HG03045 (cell line): ENCODE measurements at regions not wholly inside any gene's neighbourhood (a gene's known extent, or its start where the extent isn't known, plus 50 kb on each side); places are given as distances from the start of the nearest gene placed in this dataset.
"Not testable (repeated sequence)": the region's sequence is repeated elsewhere in the genome, so short reads cannot be mapped to it uniquely, and the experiment has no call there.

Experiments used
- ATAC-seq: cut with Tn5 transposase; IDR thresholded peaks from one replicate; pipeline ENCODE4 v1.9.1; 2021; ENCODE audit warnings: mild to moderate bottlenecking, moderate library complexity; ENCODE audit not compliant: unreplicated experiment

GRCh38 chr9:115397591-115398312, 279.8 kb upstream of the TNC start:
- no peak for ATAC-seq

GRCh38 chr9:115398313-115398650, 280.3 kb upstream of the TNC start:
- ATAC-seq: no peak

GRCh38 chr9:115398996-115399395, 281.0 kb upstream of the TNC start:
- ATAC-seq: no peak

GRCh38 chr9:115400796-115401195, 282.8 kb upstream of the TNC start:
- no peak for ATAC-seq

GRCh38 chr9:115401756-115402327, 283.9 kb upstream of the TNC start:
- ATAC-seq: no peak

- no peak for ATAC-seq
Observed at GRCh38 chr9:115403753-115404152, 285.8 kb upstream of the TNC start.

- ATAC-seq: no peak
Observed at GRCh38 chr9:115404311-115404710, 286.4 kb upstream of the TNC start.

- no peak for ATAC-seq
Observed at GRCh38 chr9:115411516-115411915, 293.6 kb upstream of the TNC start.

- no peak for ATAC-seq
Observed at GRCh38 chr9:115411993-115412452, 294.1 kb upstream of the TNC start.

GRCh38 chr9:115412656-115413055, 294.7 kb upstream of the TNC start:
- ATAC-seq: no peak

GRCh38 chr9:115413304-115413703, 295.3 kb upstream of the TNC start:
- ATAC-seq: no peak

GRCh38 chr9:115413766-115414382, 295.9 kb upstream of the TNC start:
- ATAC-seq: no peak

- no peak for ATAC-seq
Observed at GRCh38 chr9:115414561-115414960, 296.6 kb upstream of the TNC start.

GRCh38 chr9:115415450-115415849, 297.5 kb upstream of the TNC start:
- ATAC-seq: no peak

GRCh38 chr9:115416299-115416698, 298.3 kb upstream of the TNC start:
- ATAC-seq: no peak

- not testable (repeated sequence) for ATAC-seq
Observed at GRCh38 chr9:115418181-115418580, 300.2 kb upstream of the TNC start.

GRCh38 chr9:115422932-115423440, 305.0 kb upstream of the TNC start:
- ATAC-seq: no peak

GRCh38 chr9:115423646-115424045, 305.7 kb upstream of the TNC start:
- ATAC-seq: no peak

GRCh38 chr9:115425601-115426000, 307.6 kb upstream of the TNC start:
- no peak for ATAC-seq

GRCh38 chr9:115437418-115437817, 319.5 kb upstream of the TNC start:
- ATAC-seq: no peak

- no peak for ATAC-seq
Observed at GRCh38 chr9:115439641-115440040, 321.7 kb upstream of the TNC start.

GRCh38 chr9:115442054-115442453, 324.1 kb upstream of the TNC start:
- no peak for ATAC-seq
